ENCODE measurements at regions not wholly inside any gene's neighbourhood (a gene's known extent, or its start where the extent isn't known, plus 50 kb on each side); places are given as distances from the start of the nearest gene placed in this dataset.

GRCh38 chr17:55829995-55830612, 79.3 kb downstream of the PCTP start:
- H3K4me3 ChIP-seq (replicated peaks in 1 of 2; ENCODE audit: low read depth in 2 of 2, low read length in 2 of 2): no peak overlapping the region
- no peak for TF ChIP-seq CTCF (IDR thresholded peaks at IDR 0.05; ENCODE audit: low read depth, low read length)
- DNase-seq (ENCODE audit: low read depth in 2 of 2): no peak

- no peak overlapping the region for H3K4me3 ChIP-seq (replicated peaks in 1 of 2; ENCODE audit: low read depth in 2 of 2, low read length in 2 of 2)
- no peak for TF ChIP-seq CTCF (IDR thresholded peaks at IDR 0.05; ENCODE audit: low read depth, low read length)
- DNase-seq (ENCODE audit: low read depth in 2 of 2): no peak
Observed at GRCh38 chr17:55830699-55831471, 80.0 kb downstream of the PCTP start.

DNA sequence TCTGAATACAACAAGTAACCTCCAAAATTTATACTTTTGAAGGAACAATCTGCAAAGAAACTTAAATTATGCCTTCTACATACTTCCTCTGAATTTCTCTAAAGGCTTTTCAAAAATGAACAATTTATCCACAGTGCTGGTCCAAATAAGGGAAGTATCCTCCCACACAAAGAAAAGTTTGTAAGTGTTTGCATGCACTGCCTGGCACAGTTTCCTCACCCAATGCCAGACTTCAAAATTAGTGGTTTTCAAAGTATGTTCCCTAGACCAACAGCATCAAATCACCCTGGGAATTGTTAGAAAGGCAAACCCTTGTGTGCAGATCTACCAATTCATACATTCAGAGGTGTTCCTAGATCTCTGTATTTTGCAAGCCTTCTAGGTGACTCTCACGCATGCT, 82.5 kb downstream of the PCTP start:
- H3K4me3 ChIP-seq (replicated peaks in 1 of 2; ENCODE audit: low read depth in 2 of 2, low read length in 2 of 2): no peak overlapping the region
- TF ChIP-seq CTCF (IDR thresholded peaks at IDR 0.05; ENCODE audit: low read depth, low read length): no peak
- DNase-seq (ENCODE audit: low read depth in 2 of 2): no peak

DNA sequence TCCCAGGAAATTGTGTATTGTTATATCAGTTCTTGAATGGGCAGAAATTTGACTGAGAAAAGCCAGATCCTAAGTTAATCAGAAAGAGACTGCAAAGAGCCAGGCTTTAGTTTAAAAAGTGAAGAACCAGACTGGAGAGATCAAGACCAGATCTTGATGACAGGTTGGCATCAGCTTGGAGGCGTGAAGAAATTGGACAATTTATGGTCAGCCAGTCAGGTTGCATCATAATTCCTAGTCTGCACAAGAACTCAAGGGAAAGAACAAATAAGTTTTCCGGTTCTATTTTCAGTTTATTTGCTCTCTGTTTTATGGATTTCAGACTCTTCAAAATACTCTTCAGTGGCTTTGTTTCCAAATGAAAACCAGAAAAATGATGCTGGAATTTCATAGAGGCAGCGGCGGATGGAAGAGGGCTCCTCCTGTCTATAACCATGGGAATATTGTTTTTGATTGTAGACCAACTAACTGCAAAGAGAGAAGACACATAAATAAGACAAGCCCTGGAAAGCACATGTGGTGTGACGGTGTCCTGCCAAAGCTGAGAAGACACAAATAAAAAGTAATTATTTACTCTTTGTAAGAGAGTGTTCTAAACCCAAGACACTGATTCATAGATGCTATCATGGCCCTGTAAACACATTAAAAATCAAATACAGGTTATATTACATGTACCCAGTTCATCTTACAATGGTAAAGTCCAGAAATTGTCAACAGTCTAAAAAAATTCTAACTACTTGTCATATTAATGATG, 91.7 kb downstream of the PCTP start:
- DNase-seq (ENCODE audit: low read depth in 2 of 2): no peak
- no peak overlapping the region for H3K4me3 ChIP-seq (replicated peaks in 1 of 2; ENCODE audit: low read depth in 2 of 2, low read length in 2 of 2)
- TF ChIP-seq CTCF (IDR thresholded peaks at IDR 0.05; ENCODE audit: low read depth, low read length): no peak

GRCh38 chr17:55843785-55844184, 92.9 kb downstream of the PCTP start:
- TF ChIP-seq CTCF (IDR thresholded peaks at IDR 0.05; ENCODE audit: low read depth, low read length): no peak
- no peak overlapping the region for H3K4me3 ChIP-seq (replicated peaks in 1 of 2; ENCODE audit: low read depth in 2 of 2, low read length in 2 of 2)
- no peak for DNase-seq (ENCODE audit: low read depth in 2 of 2)

DNA sequence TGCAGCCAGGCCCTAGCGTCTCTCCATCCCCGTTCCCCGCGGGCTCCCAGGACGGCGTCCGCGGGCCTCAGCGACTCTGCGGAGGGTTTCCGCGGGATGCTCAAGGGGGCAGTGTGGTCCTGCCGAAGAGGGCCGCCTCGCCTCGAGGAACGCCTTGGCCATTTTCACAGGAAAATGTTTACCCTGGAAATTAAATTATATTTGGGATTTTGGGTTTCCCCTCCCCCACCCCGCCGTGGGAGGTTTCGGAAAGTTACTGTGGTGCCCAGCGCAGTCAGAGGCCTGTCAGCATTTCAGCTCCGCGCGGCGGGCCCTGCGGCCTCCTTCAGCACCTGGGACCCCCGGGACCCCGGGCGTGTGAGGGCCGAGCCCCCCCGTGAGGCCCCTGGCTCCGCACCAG, 94.5 kb downstream of the PCTP start:
- DNase-seq (ENCODE audit: low read depth in 2 of 2): peak; percentile 33 to 40

More for the DNA sequence above, 94.5 kb downstream of the PCTP start:
- H3K4me3 ChIP-seq (replicated peaks in 1 of 2; ENCODE audit: low read depth in 2 of 2, low read length in 2 of 2): peak overlapping the region in 1 of 2 donors; percentile 14
- TF ChIP-seq CTCF (IDR thresholded peaks at IDR 0.05; ENCODE audit: low read depth, low read length): peak; percentile 52

All from cardiac fibroblast (primary cell).